CD4-positive, alpha-beta T cell (primary cell): ENCODE measurements at regions not wholly inside any gene's neighbourhood (a gene's known extent, or its start where the extent isn't known, plus 50 kb on each side); places are given as distances from the start of the nearest gene placed in this dataset.

ENCODE experiments used
- ATAC-seq: fragments of 200-7000 bp; cut with Tn5 transposase; one replicate; pipeline ENCODE4 v1.10.0; 2022; ENCODE audit warnings: mild to moderate bottlenecking; ENCODE audit not compliant: poor library complexity
- CTCF ChIA-PET: fragments of 350-600 bp; sonication (Branson Sonifier 250); formaldehyde crosslinking; loops from one replicate; lab custom pipeline; 2021; ENCODE audit warnings: antibody characterized with exemption, inconsistent platforms; lab: Charles Lee
- POLR2A ChIA-PET: fragments of 350-600 bp; sonication (Branson Sonifier 250); formaldehyde crosslinking; loops from one replicate; lab custom pipeline; 2021; ENCODE audit warnings: antibody characterized with exemption, inconsistent platforms; lab: Charles Lee
- DNase-seq, 14 experiments: peaks; one replicate each; pipeline ENCODE4 v3.0.0-alpha.2; 2013 to 2020; ENCODE audit warnings: mixed read lengths in 2 of 14
- H3K27ac ChIP-seq, 2 donors: one replicate each; pipeline versions ENCODE4 v1.5.1 to v1.7.0; 2013; ENCODE audit warnings: low read length in 2 of 2, low read depth in 1 of 2, mild to moderate bottlenecking in 1 of 2
- H3K27me3 ChIP-seq, 2 experiments: 1 replicate in 1 of 2; 2 replicates in 1 of 2; pipeline versions ENCODE4 v1.6.1 to v1.7.0; 2013; ENCODE audit warnings: low read length in 2 of 2, control low read depth in 1 of 2, mild to moderate bottlenecking in 1 of 2, moderate library complexity in 1 of 2; ENCODE audit not compliant: insufficient read depth in 2 of 2, control insufficient read depth in 1 of 2
- H3K36me3 ChIP-seq: one replicate; pipeline ENCODE4 v1.6.1; 2013; ENCODE audit warnings: low read length, control low read depth; ENCODE audit not compliant: insufficient read depth
- H3K4me1 ChIP-seq: one replicate; pipeline ENCODE4 v1.6.1; 2013; ENCODE audit warnings: low read length, control low read depth; ENCODE audit not compliant: insufficient read depth
- H3K4me3 ChIP-seq: one replicate; pipeline ENCODE4 v1.5.1; 2013; ENCODE audit warnings: mild to moderate bottlenecking, low read length, moderate library complexity
- H3K9me3 ChIP-seq, 2 experiments: 1 replicate in 1 of 2; 2 replicates in 1 of 2; pipeline versions ENCODE4 v1.6.1 to v1.7.0; 2013; ENCODE audit warnings: low read length in 2 of 2, mild to moderate bottlenecking in 2 of 2, control low read depth in 1 of 2, moderate library complexity in 1 of 2; ENCODE audit not compliant: control insufficient read depth in 1 of 2, insufficient read depth in 1 of 2
- H3K27ac Mint-ChIP-seq: one replicate; pipeline ENCODE4 v1.8.0; 2020; ENCODE audit warnings: mixed read lengths
- H3K27me3 Mint-ChIP-seq: one replicate; pipeline ENCODE4 v1.8.0; 2021; ENCODE audit warnings: mixed read lengths
- H3K36me3 Mint-ChIP-seq: one replicate; pipeline ENCODE4 v1.8.0; 2021; ENCODE audit warnings: low read depth, mixed read lengths
- H3K4me1 Mint-ChIP-seq: one replicate; pipeline ENCODE4 v1.8.0; 2021; ENCODE audit warnings: low read depth, mixed read lengths
- H3K4me3 Mint-ChIP-seq: one replicate; pipeline ENCODE4 v1.8.0; 2020; ENCODE audit warnings: mild to moderate bottlenecking, mixed read lengths
- H3K9me3 Mint-ChIP-seq: one replicate; pipeline ENCODE4 v1.8.0; 2020; ENCODE audit warnings: mixed read lengths
- CTCF ChIP-seq: fragments of 200-600 bp; IDR thresholded peaks from one replicate; pipeline ENCODE4 v1.8.0; 2022; ENCODE audit warnings: antibody characterized with exemption, mild to moderate bottlenecking
- intact Hi-C, 2 experiments: fragments of 100-400 bp; cut with DNase I in 1 of 2; cut with micrococcal nuclease in 1 of 2; formaldehyde crosslinking; loops; one replicate each; pipeline versions ENCODE4 v1.15.1 to v1.9.0; 2023 to 2025; cut with DNase I, micrococcal nuclease

GRCh38 chr5:22908586-22908985, 55.4 kb upstream of the CDH12 start:
- Mint-ChIP-seq H3K4me1 (no peaks in the 10 kb centered on the region), H3K27me3 (no peaks in the 10 kb centered on the region), H3K4me3 (no peak overlapping the region), H3K27ac (no peak overlapping the region), H3K36me3 (no peaks in the 10 kb centered on the region), H3K9me3 (peaks cover 2% of the 10 kb centered on the region)
- ChIA-PET POLR2A (no interaction called here), CTCF (no interaction called here)
- ATAC-seq: no peak
- Histone ChIP-seq H3K27ac (no peak overlapping the region), H3K4me1 (no peaks in the 10 kb centered on the region), H3K36me3 (no peaks in the 10 kb centered on the region), H3K4me3 (no peak overlapping the region), H3K27me3 (no peaks in the 10 kb centered on the region), H3K9me3 (peaks cover 0 to 4% of the 10 kb centered on the region in 2 experiments)
- intact Hi-C loops: no loop called here
- no peak for DNase-seq
- TF ChIP-seq CTCF: no peak

GRCh38 chr5:22908129-22908528, 55.0 kb upstream of the CDH12 start:
- Mint-ChIP-seq H3K9me3 (peaks cover 2% of the 10 kb centered on the region), H3K4me3 (no peak overlapping the region), H3K27me3 (no peaks in the 10 kb centered on the region), H3K27ac (no peak overlapping the region), H3K4me1 (no peaks in the 10 kb centered on the region), H3K36me3 (no peaks in the 10 kb centered on the region)
- intact Hi-C loops: no loop called here
- no peak overlapping the region for H3K4me3 ChIP-seq
- no peaks in the 10 kb centered on the region for H3K36me3 ChIP-seq
- H3K4me1 ChIP-seq: no peaks in the 10 kb centered on the region
- H3K9me3 ChIP-seq: peaks cover 0 to 4% of the 10 kb centered on the region in 2 experiments
- no peak overlapping the region for H3K27ac ChIP-seq
- no peaks in the 10 kb centered on the region for H3K27me3 ChIP-seq
- ChIA-PET POLR2A (no interaction called here), CTCF (no interaction called here)
- ATAC-seq: no peak
- DNase-seq: no peak
- TF ChIP-seq CTCF: no peak
